ENCODE measurements at regions not wholly inside any gene's neighbourhood (a gene's known extent, or its start where the extent isn't known, plus 50 kb on each side); places are given as distances from the start of the nearest gene placed in this dataset.

DNA sequence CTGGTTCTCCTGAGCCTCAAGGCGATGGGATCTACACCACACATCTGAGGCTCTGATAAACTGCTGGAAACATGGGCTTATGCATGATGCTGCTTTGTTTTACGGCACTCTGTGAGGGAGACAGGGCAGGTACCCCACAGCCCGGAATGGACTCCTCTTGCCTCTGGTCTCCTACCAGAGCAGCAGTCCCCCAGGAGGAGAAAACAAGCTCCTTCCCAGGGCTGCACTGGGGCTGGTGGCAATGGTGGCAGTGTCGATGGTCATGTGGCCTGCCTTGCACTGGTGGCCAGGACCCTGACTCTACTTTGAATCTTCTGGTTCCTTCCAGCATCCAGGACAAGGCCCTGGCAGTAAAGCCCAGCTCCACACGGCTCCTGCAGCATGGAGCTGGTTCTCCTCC, 79.4 kb downstream of the TOMM20 start:
- ChIA-PET POLR2A (no interaction called here), CTCF (interaction anchor here (1.0 kb wide), 1 partner anchor 20 kb away, joined by 3 read pairs; no protein-coding TSS in a partner anchor)
- no peaks in the 10 kb centered on the region for H3K36me3 ChIP-seq (ENCODE audit: control insufficient read depth, insufficient read depth, low read length)
- DNase-seq (ENCODE audit: low read depth) = no peak
- TF ChIP-seq, protein P1, sequence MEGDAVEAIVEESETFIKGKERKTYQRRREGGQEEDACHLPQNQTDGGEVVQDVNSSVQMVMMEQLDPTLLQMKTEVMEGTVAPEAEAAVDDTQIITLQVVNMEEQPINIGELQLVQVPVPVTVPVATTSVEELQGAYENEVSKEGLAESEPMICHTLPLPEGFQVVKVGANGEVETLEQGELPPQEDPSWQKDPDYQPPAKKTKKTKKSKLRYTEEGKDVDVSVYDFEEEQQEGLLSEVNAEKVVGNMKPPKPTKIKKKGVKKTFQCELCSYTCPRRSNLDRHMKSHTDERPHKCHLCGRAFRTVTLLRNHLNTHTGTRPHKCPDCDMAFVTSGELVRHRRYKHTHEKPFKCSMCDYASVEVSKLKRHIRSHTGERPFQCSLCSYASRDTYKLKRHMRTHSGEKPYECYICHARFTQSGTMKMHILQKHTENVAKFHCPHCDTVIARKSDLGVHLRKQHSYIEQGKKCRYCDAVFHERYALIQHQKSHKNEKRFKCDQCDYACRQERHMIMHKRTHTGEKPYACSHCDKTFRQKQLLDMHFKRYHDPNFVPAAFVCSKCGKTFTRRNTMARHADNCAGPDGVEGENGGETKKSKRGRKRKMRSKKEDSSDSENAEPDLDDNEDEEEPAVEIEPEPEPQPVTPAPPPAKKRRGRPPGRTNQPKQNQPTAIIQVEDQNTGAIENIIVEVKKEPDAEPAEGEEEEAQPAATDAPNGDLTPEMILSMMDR (IDR thresholded peaks at IDR 0.05; ENCODE audit: insufficient read depth, low read depth, low read length) = no peak
- no peaks in the 10 kb centered on the region for H3K27me3 ChIP-seq (ENCODE audit: control insufficient read depth, insufficient read depth, low read length)
- no peak overlapping the region for H3K4me3 ChIP-seq (ENCODE audit: low read depth, low read length)

DNA sequence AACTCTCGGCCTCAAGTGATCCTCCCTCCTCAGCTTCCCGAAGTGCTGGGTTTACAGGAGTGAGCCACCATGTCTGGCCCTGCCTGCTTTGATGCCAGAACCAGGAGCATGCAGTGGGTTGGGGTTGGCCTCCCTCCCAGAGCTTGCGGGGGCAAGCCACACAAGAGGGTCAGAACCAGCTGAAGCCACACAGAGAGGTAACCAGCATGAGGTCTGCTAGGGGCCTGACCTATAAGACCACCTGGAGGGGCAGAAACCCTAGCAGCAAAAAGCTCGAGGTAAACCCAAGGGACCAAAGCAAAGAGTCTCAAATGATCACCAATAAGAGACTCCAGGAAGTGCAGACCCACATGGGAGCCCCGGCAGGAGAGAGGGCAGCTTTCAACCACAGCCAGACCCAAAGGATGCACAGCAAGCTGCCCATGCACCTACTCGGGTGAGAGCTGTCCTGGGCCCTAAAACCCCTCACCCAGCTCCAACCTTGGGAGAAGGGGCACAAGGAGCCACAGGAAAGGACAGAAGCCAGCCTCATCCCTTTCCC, 81.2 kb downstream of the TOMM20 start:
- H3K4me3 ChIP-seq (ENCODE audit: low read depth, low read length) = no peak overlapping the region
- H3K27me3 ChIP-seq (ENCODE audit: control insufficient read depth, insufficient read depth, low read length) = no peaks in the 10 kb centered on the region
- no peaks in the 10 kb centered on the region for H3K36me3 ChIP-seq (ENCODE audit: control insufficient read depth, insufficient read depth, low read length)
- ChIA-PET CTCF (no interaction called here), POLR2A (no interaction called here)
- no peak for DNase-seq (ENCODE audit: low read depth)
- TF ChIP-seq, protein P1 (IDR thresholded peaks at IDR 0.05; ENCODE audit: insufficient read depth, low read depth, low read length) = no peak

DNA sequence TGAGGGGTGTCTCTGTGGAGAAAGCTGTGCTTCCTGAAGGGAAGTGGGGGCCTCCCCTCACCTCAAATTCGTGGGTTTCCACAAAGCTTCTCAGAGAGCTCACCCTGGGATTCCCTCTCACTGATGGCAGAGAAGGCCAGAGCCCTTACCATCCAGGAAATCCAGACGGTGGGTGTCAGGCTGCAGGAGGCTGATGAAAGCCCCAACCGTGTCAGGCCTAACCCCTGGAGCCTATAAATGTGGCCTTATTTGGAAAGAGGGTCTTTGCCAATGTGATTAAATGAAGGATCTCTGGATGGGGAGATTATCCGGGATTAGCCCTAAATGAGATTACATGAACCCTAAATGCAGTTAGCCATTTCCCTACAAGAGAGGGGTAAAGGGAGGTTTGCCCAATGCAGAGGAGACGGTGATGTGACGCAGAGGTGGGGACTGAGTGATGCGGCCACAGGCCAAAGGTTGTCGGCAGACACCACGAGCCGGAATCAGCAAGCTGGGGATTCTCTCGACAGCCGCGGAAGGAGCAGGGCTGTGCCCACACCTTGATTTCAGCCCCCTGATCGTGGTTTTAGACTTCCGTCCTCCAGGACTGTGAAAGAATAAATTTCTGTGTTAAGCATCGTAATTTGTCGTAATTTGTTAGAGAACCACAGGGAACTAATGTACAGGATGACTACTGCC, 82.6 kb downstream of the TOMM20 start:
- ChIA-PET CTCF (interaction anchor here (0.7 kb wide), 1 partner anchor 70 kb away, joined by 3 read pairs; no protein-coding TSS in a partner anchor), POLR2A (no interaction called here)
- H3K36me3 ChIP-seq (ENCODE audit: control insufficient read depth, insufficient read depth, low read length) = no peaks in the 10 kb centered on the region
- H3K27me3 ChIP-seq (ENCODE audit: control insufficient read depth, insufficient read depth, low read length) = no peaks in the 10 kb centered on the region
- no peak for DNase-seq (ENCODE audit: low read depth)
- TF ChIP-seq, protein P1 (IDR thresholded peaks at IDR 0.05; ENCODE audit: insufficient read depth, low read depth, low read length) = no peak
- H3K4me3 ChIP-seq (ENCODE audit: low read depth, low read length) = no peak overlapping the region

DNA sequence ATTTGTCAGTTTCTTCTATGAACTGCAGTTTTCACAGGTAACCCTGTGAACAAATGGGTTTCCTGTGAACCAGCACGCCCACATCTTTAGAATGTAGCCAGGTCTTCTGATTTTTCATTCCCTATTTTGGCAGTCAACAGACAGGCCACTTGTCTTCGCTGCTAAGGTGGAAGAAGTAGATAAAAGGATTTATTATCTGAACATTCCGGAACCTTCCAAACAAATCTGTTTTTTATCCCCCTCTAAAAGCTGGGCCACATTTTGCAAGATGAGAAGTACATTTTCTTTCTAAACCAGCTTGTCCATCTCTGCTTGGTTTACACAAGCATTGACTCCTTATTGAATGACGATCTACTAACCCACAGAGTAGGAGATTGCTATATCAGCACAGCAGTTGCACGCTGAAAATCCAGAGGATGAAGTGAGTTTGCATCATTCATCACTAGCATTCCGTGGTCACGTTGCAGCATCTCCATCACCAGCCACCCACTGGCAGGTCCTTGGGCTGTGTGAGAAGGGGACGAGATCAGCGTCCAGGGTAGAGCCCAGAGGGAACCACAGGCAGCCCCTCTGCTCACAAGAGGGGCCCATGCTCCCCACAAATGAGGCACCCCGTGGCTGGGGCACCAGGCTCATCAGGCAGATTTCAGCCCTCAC, 83.5 kb downstream of the TOMM20 start:
- H3K27me3 ChIP-seq (ENCODE audit: control insufficient read depth, insufficient read depth, low read length) = no peaks in the 10 kb centered on the region
- no peak for DNase-seq (ENCODE audit: low read depth)
- ChIA-PET CTCF (no interaction called here), POLR2A (no interaction called here)
- no peak overlapping the region for H3K4me3 ChIP-seq (ENCODE audit: low read depth, low read length)
- TF ChIP-seq, protein P1 (IDR thresholded peaks at IDR 0.05; ENCODE audit: insufficient read depth, low read depth, low read length) = no peak
- no peaks in the 10 kb centered on the region for H3K36me3 ChIP-seq (ENCODE audit: control insufficient read depth, insufficient read depth, low read length)

DNA sequence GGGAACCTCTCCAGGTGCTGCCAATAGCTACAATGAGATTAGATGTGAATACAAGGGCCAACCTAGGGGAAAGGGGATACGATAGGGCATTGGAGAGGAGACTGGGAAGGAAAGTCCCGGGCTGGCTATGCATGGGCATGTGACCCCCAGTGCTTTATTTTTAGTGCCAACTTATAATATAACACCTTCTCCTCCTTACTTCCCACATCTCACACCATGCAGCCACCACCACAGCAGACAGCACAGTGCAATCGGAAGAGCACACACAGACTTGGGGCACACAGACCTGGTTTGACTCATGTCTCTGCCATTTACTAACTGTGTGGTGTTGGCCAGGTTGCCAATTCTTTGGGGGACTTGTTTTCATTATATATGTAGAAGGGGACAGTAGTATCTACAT, 85.4 kb downstream of the TOMM20 start:
- POLR2A ChIA-PET = no interaction called here

More for the DNA sequence above, 85.4 kb downstream of the TOMM20 start:
- Histone ChIP-seq H3K4me3 (ENCODE audit: low read depth, low read length) (no peak overlapping the region), H3K36me3 (ENCODE audit: control insufficient read depth, insufficient read depth, low read length) (no peaks in the 10 kb centered on the region), H3K27me3 (ENCODE audit: control insufficient read depth, insufficient read depth, low read length) (no peaks in the 10 kb centered on the region)
- CTCF ChIA-PET = no interaction called here
- TF ChIP-seq, protein P1 (IDR thresholded peaks at IDR 0.05; ENCODE audit: insufficient read depth, low read depth, low read length) = no peak
- no peak for DNase-seq (ENCODE audit: low read depth)

All from BJ (cell line).